HG02885 (cell line): ENCODE measurements at regions not wholly inside any gene's neighbourhood (a gene's known extent, or its start where the extent isn't known, plus 50 kb on each side); places are given as distances from the start of the nearest gene placed in this dataset.

ENCODE experiments used
- ATAC-seq: cut with Tn5 transposase; IDR thresholded peaks from one replicate; pipeline ENCODE4 v1.9.1; 2021; ENCODE audit warnings: mild to moderate bottlenecking; ENCODE audit not compliant: unreplicated experiment, poor library complexity

- no peak for ATAC-seq
Measured at GRCh38 chr14:65184032-65184764, 81.9 kb upstream of the MAX start.

- ATAC-seq, result no peak
Measured at GRCh38 chr14:65185829-65186228, 83.5 kb upstream of the MAX start.

- no peak for ATAC-seq
Measured at GRCh38 chr14:65186951-65187350, 84.6 kb upstream of the MAX start.

GRCh38 chr14:65187421-65188049 is 85.2 kb upstream of the MAX start:
- ATAC-seq, result no peak

GRCh38 chr14:65190312-65190711 is 88.0 kb upstream of the MAX start:
- no peak for ATAC-seq

GRCh38 chr14:65191716-65192115 is 89.4 kb upstream of the MAX start:
- no peak for ATAC-seq

GRCh38 chr14:65192686-65193085 is 90.4 kb upstream of the MAX start:
- ATAC-seq, result no peak

GRCh38 chr14:65193916-65194590 is 91.7 kb upstream of the MAX start:
- no peak for ATAC-seq

GRCh38 chr14:65195042-65195719 is 92.9 kb upstream of the MAX start:
- peak; percentile 93 for ATAC-seq

GRCh38 chr14:65198346-65198745 is 96.0 kb upstream of the MAX start:
- no peak for ATAC-seq

- ATAC-seq, result no peak
Measured at GRCh38 chr14:65200454-65200853, 98.1 kb upstream of the MAX start.

- no peak for ATAC-seq
Measured at GRCh38 chr14:65203574-65203973, 101.3 kb upstream of the MAX start.

- no peak for ATAC-seq
Measured at GRCh38 chr14:65204056-65204455, 101.7 kb upstream of the MAX start.

- ATAC-seq, result no peak
Measured at GRCh38 chr14:65206078-65206447, 103.7 kb upstream of the MAX start.

GRCh38 chr14:65206448-65207096 is 104.3 kb upstream of the MAX start:
- ATAC-seq, result peak; percentile 79

GRCh38 chr14:65208548-65208947 is 106.2 kb upstream of the MAX start:
- ATAC-seq, result no peak

GRCh38 chr14:65210118-65210821 is 108.0 kb upstream of the MAX start:
- ATAC-seq, result no peak

- no peak for ATAC-seq
Measured at GRCh38 chr14:65210822-65211182, 108.5 kb upstream of the MAX start.

- ATAC-seq, result no peak
Measured at GRCh38 chr14:65211341-65211987, 109.1 kb upstream of the MAX start.

GRCh38 chr14:65213316-65213715 is 111.0 kb upstream of the MAX start:
- ATAC-seq, result no peak
